ENCODE measurements at regions not wholly inside any gene's neighbourhood (a gene's known extent, or its start where the extent isn't known, plus 50 kb on each side); places are given as distances from the start of the nearest gene placed in this dataset.

DNA sequence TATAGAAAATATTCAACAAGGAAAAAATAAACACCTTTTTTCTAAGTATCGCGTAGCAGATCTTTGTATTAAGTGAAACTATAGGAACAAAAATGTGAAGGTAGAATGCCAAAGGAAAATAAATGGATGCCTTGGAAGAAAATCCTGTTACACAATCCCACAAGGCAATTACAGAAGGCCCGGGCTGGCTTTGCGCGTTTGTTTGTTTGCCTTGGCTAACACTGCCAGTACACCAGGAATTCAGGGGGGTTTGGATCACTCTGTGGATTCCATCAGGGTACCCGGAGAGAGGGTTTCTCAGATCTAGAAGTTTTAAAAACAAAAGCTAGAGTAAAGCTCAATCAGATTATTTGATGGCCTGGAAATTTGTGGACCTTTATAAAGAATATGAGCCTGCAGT, 478.3 kb downstream of the FBXO15 start:
- ATAC-seq: no peak
- no peak for DNase-seq (ENCODE audit: low read depth, low spot score)
- H3K9ac ChIP-seq (ENCODE audit: low read length): no peak overlapping the region
- H3K27ac ChIP-seq (ENCODE audit: low read depth, low read length): no peak overlapping the region
- no peaks in the 10 kb centered on the region for H3K36me3 ChIP-seq (ENCODE audit: control insufficient read depth in 1 of 2, insufficient read depth in 2 of 2, low read length in 2 of 2)
- ChIA-PET RAD21 (ENCODE audit: low non-redundant PET in 1 of 2, low total read pairs in 2 of 2, uncharacterized antibody in 2 of 2, unreplicated experiment in 2 of 2) (no interaction called here), CTCF (no interaction called here), POLR2A (no interaction called here)
- H2AFZ ChIP-seq (ENCODE audit: low read depth, low read length, poor library complexity, severe bottlenecking): no peak overlapping the region
- H3K4me1 ChIP-seq (ENCODE audit: control insufficient read depth in 1 of 2, insufficient read depth in 2 of 2, low read length in 2 of 2): no peaks in the 10 kb centered on the region
- intact Hi-C loops (cut with micrococcal nuclease): no loop called here
- H3K79me2 ChIP-seq (ENCODE audit: insufficient read depth, low read length): no peaks in the 10 kb centered on the region
- peaks cover 5 to 15% of the 10 kb centered on the region in 2 experiments; a peak in 2 of 4 replicates for H3K9me3 ChIP-seq (ENCODE audit: control insufficient read depth in 1 of 2, insufficient read depth in 1 of 2, low read depth in 1 of 2, low read length in 2 of 2)
- no TSS peak for BruUV-seq (replicated peaks)
- H3K4me3 ChIP-seq (replicated peaks in 1 of 2; ENCODE audit: low read depth in 1 of 2, low read length in 2 of 2): no peak overlapping the region
- TF ChIP-seq FOSL1 (IDR thresholded peaks at IDR 0.05; ENCODE audit: low read depth) (no peak), YY1 (IDR thresholded peaks at IDR 0.05; ENCODE audit: extremely low read depth, insufficient replicate concordance, low read depth, low read length) (no peak), POLR2AphosphoS5 (IDR thresholded peaks at IDR 0.05; ENCODE audit: low read depth, low read length) (no peak), EGR1 (IDR thresholded peaks at IDR 0.05; ENCODE audit: low read depth) (no peak), REST (IDR thresholded peaks at IDR 0.05; ENCODE audit: low read depth) (no peak)
- H3K4me2 ChIP-seq (ENCODE audit: low read length): no peak overlapping the region
- H3K9me2 ChIP-seq (ENCODE audit: insufficient read depth): no peaks in the 10 kb centered on the region
- no peaks in the 10 kb centered on the region for H4K20me1 ChIP-seq (ENCODE audit: insufficient read depth)
- H3K27me3 ChIP-seq (ENCODE audit: insufficient read depth, low read length): no peaks in the 10 kb centered on the region

- no peaks in the 10 kb centered on the region for H4K20me1 ChIP-seq (ENCODE audit: insufficient read depth)
- BruUV-seq (replicated peaks): no TSS peak
- no peaks in the 10 kb centered on the region for H3K36me3 ChIP-seq (ENCODE audit: control insufficient read depth in 1 of 2, insufficient read depth in 2 of 2, low read length in 2 of 2)
- H3K4me2 ChIP-seq (ENCODE audit: low read length): no peak overlapping the region
- CTCF ChIA-PET: no interaction called here
- H3K79me2 ChIP-seq (ENCODE audit: insufficient read depth, low read length): no peaks in the 10 kb centered on the region
- POLR2A ChIA-PET: no interaction called here
- no peaks in the 10 kb centered on the region for H3K9me2 ChIP-seq (ENCODE audit: insufficient read depth)
- no peak overlapping the region for H3K27ac ChIP-seq (ENCODE audit: low read depth, low read length)
- intact Hi-C loops (cut with micrococcal nuclease): no loop called here
- no peak overlapping the region for H3K9ac ChIP-seq (ENCODE audit: low read length)
- no peak overlapping the region for H3K4me3 ChIP-seq (replicated peaks in 1 of 2; ENCODE audit: low read depth in 1 of 2, low read length in 2 of 2)
- no peak overlapping the region for H2AFZ ChIP-seq (ENCODE audit: low read depth, low read length, poor library complexity, severe bottlenecking)
- H3K9me3 ChIP-seq (ENCODE audit: control insufficient read depth in 1 of 2, insufficient read depth in 1 of 2, low read depth in 1 of 2, low read length in 2 of 2): peaks cover 6 to 10% of the 10 kb centered on the region in 2 experiments; a peak in 2 of 4 replicates
- DNase-seq (ENCODE audit: low read depth, low spot score) (no peak), ATAC-seq (no peak)
- no peaks in the 10 kb centered on the region for H3K27me3 ChIP-seq (ENCODE audit: insufficient read depth, low read length)
- RAD21 ChIA-PET (ENCODE audit: low non-redundant PET in 1 of 2, low total read pairs in 2 of 2, uncharacterized antibody in 2 of 2, unreplicated experiment in 2 of 2): no interaction called here
- H3K4me1 ChIP-seq (ENCODE audit: control insufficient read depth in 1 of 2, insufficient read depth in 2 of 2, low read length in 2 of 2): no peaks in the 10 kb centered on the region
- TF ChIP-seq SRF (IDR thresholded peaks at IDR 0.05; ENCODE audit: low read depth): no peak
- TF ChIP-seq ZFX (IDR thresholded peaks at IDR 0.05): no peak
- TF ChIP-seq TCF7L2 (IDR thresholded peaks at IDR 0.05; ENCODE audit: borderline replicate concordance, extremely low read depth, insufficient read depth, insufficient read length): no peak
- TF ChIP-seq CEBPB (IDR thresholded peaks at IDR 0.05; ENCODE audit: low read depth): no peak
- no peak for TF ChIP-seq SP1 (IDR thresholded peaks at IDR 0.05; ENCODE audit: low read depth)
- no peak for TF ChIP-seq EZH2 (IDR thresholded peaks at IDR 0.05)
- no peak for TF ChIP-seq RAD21 (IDR thresholded peaks at IDR 0.05; ENCODE audit: low read depth)
- no peak for TF ChIP-seq JUND (IDR thresholded peaks at IDR 0.05)
- TF ChIP-seq, protein P1, sequence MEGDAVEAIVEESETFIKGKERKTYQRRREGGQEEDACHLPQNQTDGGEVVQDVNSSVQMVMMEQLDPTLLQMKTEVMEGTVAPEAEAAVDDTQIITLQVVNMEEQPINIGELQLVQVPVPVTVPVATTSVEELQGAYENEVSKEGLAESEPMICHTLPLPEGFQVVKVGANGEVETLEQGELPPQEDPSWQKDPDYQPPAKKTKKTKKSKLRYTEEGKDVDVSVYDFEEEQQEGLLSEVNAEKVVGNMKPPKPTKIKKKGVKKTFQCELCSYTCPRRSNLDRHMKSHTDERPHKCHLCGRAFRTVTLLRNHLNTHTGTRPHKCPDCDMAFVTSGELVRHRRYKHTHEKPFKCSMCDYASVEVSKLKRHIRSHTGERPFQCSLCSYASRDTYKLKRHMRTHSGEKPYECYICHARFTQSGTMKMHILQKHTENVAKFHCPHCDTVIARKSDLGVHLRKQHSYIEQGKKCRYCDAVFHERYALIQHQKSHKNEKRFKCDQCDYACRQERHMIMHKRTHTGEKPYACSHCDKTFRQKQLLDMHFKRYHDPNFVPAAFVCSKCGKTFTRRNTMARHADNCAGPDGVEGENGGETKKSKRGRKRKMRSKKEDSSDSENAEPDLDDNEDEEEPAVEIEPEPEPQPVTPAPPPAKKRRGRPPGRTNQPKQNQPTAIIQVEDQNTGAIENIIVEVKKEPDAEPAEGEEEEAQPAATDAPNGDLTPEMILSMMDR (IDR thresholded peaks at IDR 0.05 in 2 of 3, conservative IDR thresholded peaks at IDR 0.05 in 1 of 3; ENCODE audit: borderline replicate concordance in 1 of 3, insufficient read depth in 1 of 3, low read depth in 2 of 3, low read length in 2 of 3): no peak
These were observed 479.6 kb downstream of the FBXO15 start for GRCh38 chr18:73668051-73668450.
